Stimulated activated CD4-positive, alpha-beta T cell treated with anti-CD3 and anti-CD28 coated beads, Interleukin-2, amount 100 ng/mL, for 48 hours (primary cell): ENCODE measurements at regions not wholly inside any gene's neighbourhood (a gene's known extent, or its start where the extent isn't known, plus 50 kb on each side); places are given as distances from the start of the nearest gene placed in this dataset.

Experiments used
- DNase-seq, 2 donors: peaks; one replicate each; pipeline ENCODE4 v3.0.0-alpha.2; 2020

GRCh38 chr4:24720436-24720835, 74.9 kb upstream of the SOD3 start:
- DNase-seq = no peak

GRCh38 chr4:24720979-24721378, 74.4 kb upstream of the SOD3 start:
- no peak for DNase-seq

GRCh38 chr4:24722026-24722568, 73.3 kb upstream of the SOD3 start:
- no peak for DNase-seq

- no peak for DNase-seq
Measured at GRCh38 chr4:24727390-24728224, 67.8 kb upstream of the SOD3 start.

- DNase-seq = no peak
Measured at GRCh38 chr4:24729119-24729730, 66.1 kb upstream of the SOD3 start.

- DNase-seq = no peak
Measured at GRCh38 chr4:24730256-24731001, 64.9 kb upstream of the SOD3 start.

- DNase-seq = no peak
Measured at GRCh38 chr4:24731448-24731847, 63.9 kb upstream of the SOD3 start.

- no peak for DNase-seq
Measured at GRCh38 chr4:24734511-24734910, 60.9 kb upstream of the SOD3 start.

GRCh38 chr4:24736066-24736465, 59.3 kb upstream of the SOD3 start:
- DNase-seq = no peak

- DNase-seq = no peak
Measured at GRCh38 chr4:24741910-24742309, 53.5 kb upstream of the SOD3 start.

GRCh38 chr4:24742335-24742734, 53.0 kb upstream of the SOD3 start:
- DNase-seq = no peak

GRCh38 chr4:24742773-24743172, 52.6 kb upstream of the SOD3 start:
- no peak for DNase-seq

GRCh38 chr4:24743206-24743605, 52.2 kb upstream of the SOD3 start:
- no peak for DNase-seq

- no peak for DNase-seq
Measured at GRCh38 chr4:24743927-24744326, 51.4 kb upstream of the SOD3 start.

GRCh38 chr4:24745172-24745895, 50.0 kb upstream of the SOD3 start:
- DNase-seq = no peak
